ENCODE measurements at regions not wholly inside any gene's neighbourhood (a gene's known extent, or its start where the extent isn't known, plus 50 kb on each side); places are given as distances from the start of the nearest gene placed in this dataset.

GRCh38 chr17:70603226-70603625 lies 433.9 kb downstream of the KCNJ2 start:
- no peak for DNase-seq (ENCODE audit: extremely low read depth in 1 of 11, low read depth in 9 of 11, low spot score in 4 of 11)

GRCh38 chr17:70604854-70605253 lies 435.5 kb downstream of the KCNJ2 start:
- DNase-seq (ENCODE audit: extremely low read depth in 1 of 11, low read depth in 9 of 11, low spot score in 4 of 11): no peak

GRCh38 chr17:70606086-70606485 lies 436.8 kb downstream of the KCNJ2 start:
- DNase-seq (ENCODE audit: extremely low read depth in 1 of 11, low read depth in 9 of 11, low spot score in 4 of 11): no peak

GRCh38 chr17:70608193-70608592 lies 438.9 kb downstream of the KCNJ2 start:
- no peak for DNase-seq (ENCODE audit: extremely low read depth in 1 of 11, low read depth in 9 of 11, low spot score in 4 of 11)

GRCh38 chr17:70608957-70609356 lies 439.6 kb downstream of the KCNJ2 start:
- DNase-seq (ENCODE audit: extremely low read depth in 1 of 11, low read depth in 9 of 11, low spot score in 4 of 11): no peak

GRCh38 chr17:70609566-70609965 lies 440.2 kb downstream of the KCNJ2 start:
- DNase-seq (ENCODE audit: extremely low read depth in 1 of 11, low read depth in 9 of 11, low spot score in 4 of 11): no peak

- DNase-seq (ENCODE audit: extremely low read depth in 1 of 11, low read depth in 9 of 11, low spot score in 4 of 11): no peak
Observed at GRCh38 chr17:70610161-70610560, 440.8 kb downstream of the KCNJ2 start.

- no peak for DNase-seq (ENCODE audit: extremely low read depth in 1 of 11, low read depth in 9 of 11, low spot score in 4 of 11)
Observed at GRCh38 chr17:70613681-70614080, 444.3 kb downstream of the KCNJ2 start.

- no peak for DNase-seq (ENCODE audit: extremely low read depth in 1 of 11, low read depth in 9 of 11, low spot score in 4 of 11)
Observed at GRCh38 chr17:70615831-70616230, 446.5 kb downstream of the KCNJ2 start.

GRCh38 chr17:70618641-70619040 lies 449.3 kb downstream of the KCNJ2 start:
- no peak for DNase-seq (ENCODE audit: extremely low read depth in 1 of 11, low read depth in 9 of 11, low spot score in 4 of 11)

- peak in 4 of 11 donors; percentile 2 to 49 (median 7) for DNase-seq (ENCODE audit: extremely low read depth in 1 of 11, low read depth in 9 of 11, low spot score in 4 of 11)
Observed at GRCh38 chr17:70621566-70621965, 452.2 kb downstream of the KCNJ2 start.

- DNase-seq (ENCODE audit: extremely low read depth in 1 of 11, low read depth in 9 of 11, low spot score in 4 of 11): peak in 6 of 11 donors; percentile 4 to 25 (median 19)
Observed at GRCh38 chr17:70622368-70623260, 453.3 kb downstream of the KCNJ2 start.

GRCh38 chr17:70624211-70624610 lies 454.9 kb downstream of the KCNJ2 start:
- DNase-seq (ENCODE audit: extremely low read depth in 1 of 11, low read depth in 9 of 11, low spot score in 4 of 11): no peak

GRCh38 chr17:70629902-70630301 lies 460.6 kb downstream of the KCNJ2 start:
- DNase-seq (ENCODE audit: extremely low read depth in 1 of 11, low read depth in 9 of 11, low spot score in 4 of 11): no peak

GRCh38 chr17:70636517-70637133 lies 467.3 kb downstream of the KCNJ2 start:
- DNase-seq (ENCODE audit: extremely low read depth in 1 of 11, low read depth in 9 of 11, low spot score in 4 of 11): peak in 6 of 11 donors; percentile 17 to 54 (median 32)

GRCh38 chr17:70642059-70642458 lies 472.7 kb downstream of the KCNJ2 start:
- DNase-seq (ENCODE audit: extremely low read depth in 1 of 11, low read depth in 9 of 11, low spot score in 4 of 11): no peak

- DNase-seq (ENCODE audit: extremely low read depth in 1 of 11, low read depth in 9 of 11, low spot score in 4 of 11): no peak
Observed at GRCh38 chr17:70644096-70644495, 474.8 kb downstream of the KCNJ2 start.

- DNase-seq (ENCODE audit: extremely low read depth in 1 of 11, low read depth in 9 of 11, low spot score in 4 of 11): no peak
Observed at GRCh38 chr17:70646673-70647072, 477.3 kb downstream of the KCNJ2 start.

- no peak for DNase-seq (ENCODE audit: extremely low read depth in 1 of 11, low read depth in 9 of 11, low spot score in 4 of 11)
Observed at GRCh38 chr17:70648166-70648565, 478.8 kb downstream of the KCNJ2 start.

GRCh38 chr17:70653850-70654249 lies 484.5 kb downstream of the KCNJ2 start:
- DNase-seq (ENCODE audit: extremely low read depth in 1 of 11, low read depth in 9 of 11, low spot score in 4 of 11): no peak

GRCh38 chr17:70654706-70655105 lies 485.4 kb downstream of the KCNJ2 start:
- no peak for DNase-seq (ENCODE audit: extremely low read depth in 1 of 11, low read depth in 9 of 11, low spot score in 4 of 11)

Data from renal cortex interstitium (tissue), 11 donors.